H9 (cell line): ENCODE measurements at regions not wholly inside any gene's neighbourhood (a gene's known extent, or its start where the extent isn't known, plus 50 kb on each side); places are given as distances from the start of the nearest gene placed in this dataset.

ENCODE experiments used
- DNase-seq: peaks from one replicate; pipeline ENCODE4 v3.0.0-alpha.2; 2017
- H2AFZ ChIP-seq: one replicate; pipeline ENCODE4 v1.6.1; 2013; ENCODE audit warnings: mild to moderate bottlenecking, low read length, control low read depth, moderate library complexity
- H2AK5ac ChIP-seq: 2 replicates; pipeline ENCODE4 v1.6.1; 2013; ENCODE audit warnings: low read length, control low read depth, mixed read lengths; ENCODE audit not compliant: insufficient read length
- H2BK120ac ChIP-seq: one replicate; pipeline ENCODE4 v1.6.1; 2013; ENCODE audit warnings: low read depth, mild to moderate bottlenecking, low read length, control low read depth, inconsistent platforms; ENCODE audit not compliant: poor library complexity, severe bottlenecking
- H2BK12ac ChIP-seq: 2 replicates; pipeline ENCODE4 v1.6.1; 2013; ENCODE audit warnings: low read length, control low read depth, mixed read lengths, low read depth; ENCODE audit not compliant: insufficient read length
- H2BK15ac ChIP-seq: 2 replicates; pipeline ENCODE4 v1.6.1; 2013; ENCODE audit warnings: low read depth, low read length, control low read depth
- H2BK20ac ChIP-seq: one replicate; pipeline ENCODE4 v1.6.1; 2013; ENCODE audit warnings: low read depth, mild to moderate bottlenecking, low read length, control low read depth, inconsistent platforms; ENCODE audit not compliant: poor library complexity, severe bottlenecking
- H2BK5ac ChIP-seq: 2 replicates; pipeline ENCODE4 v1.6.1; 2013; ENCODE audit warnings: low read length, control low read depth, mixed read lengths; ENCODE audit not compliant: insufficient read length
- H3K14ac ChIP-seq: 2 replicates; pipeline ENCODE4 v1.6.1; 2013; ENCODE audit warnings: low read length, control low read depth; ENCODE audit not compliant: insufficient read depth
- H3K18ac ChIP-seq: 2 replicates; pipeline ENCODE4 v1.6.1; 2013; ENCODE audit warnings: low read depth, mild to moderate bottlenecking, mixed read lengths, low read length, control low read depth; ENCODE audit not compliant: insufficient read length
- H3K23ac ChIP-seq: 2 replicates; pipeline ENCODE4 v1.6.1; 2013; ENCODE audit warnings: low read length, control low read depth, mixed read lengths, low read depth; ENCODE audit not compliant: insufficient read length
- H3K23me2 ChIP-seq: 2 replicates; pipeline ENCODE4 v1.6.1; 2013; ENCODE audit warnings: low read depth, mild to moderate bottlenecking, mixed read lengths, low read length, control low read depth; ENCODE audit not compliant: insufficient read length, poor library complexity, severe bottlenecking
- H3K27ac ChIP-seq: 2 replicates; pipeline ENCODE4 v1.5.1; 2013; ENCODE audit warnings: low read length, control low read depth, mixed read lengths, low read depth; ENCODE audit not compliant: insufficient read length
- H3K27me3 ChIP-seq: 2 replicates; pipeline ENCODE4 v1.6.1; 2013; ENCODE audit warnings: low read length, control low read depth, inconsistent platforms; ENCODE audit not compliant: insufficient read depth
- H3K4ac ChIP-seq: 2 replicates; pipeline ENCODE4 v1.6.1; 2013; ENCODE audit warnings: low read depth, mild to moderate bottlenecking, control low read depth, inconsistent platforms, low read length, moderate library complexity
- H3K4me1 ChIP-seq: 2 replicates; pipeline ENCODE4 v1.6.1; 2013; ENCODE audit warnings: low read length, control low read depth, inconsistent platforms; ENCODE audit not compliant: insufficient read depth
- H3K4me2 ChIP-seq: 2 replicates; pipeline ENCODE4 v1.6.1; 2013; ENCODE audit warnings: low read length, control low read depth, mixed read lengths; ENCODE audit not compliant: insufficient read length, insufficient read depth
- H3K56ac ChIP-seq: 2 replicates; pipeline ENCODE4 v1.6.1; 2013; ENCODE audit warnings: low read depth, mild to moderate bottlenecking, mixed read lengths, low read length, control low read depth; ENCODE audit not compliant: insufficient read length
- H3K79me1 ChIP-seq: 2 replicates; pipeline ENCODE4 v1.6.1; 2013; ENCODE audit warnings: low read depth, mild to moderate bottlenecking, moderate library complexity, low read length, control low read depth, inconsistent platforms; ENCODE audit not compliant: insufficient read depth, poor library complexity, severe bottlenecking
- H3K79me2 ChIP-seq: 2 replicates; pipeline ENCODE4 v1.6.1; 2013; ENCODE audit warnings: low read length, control low read depth, inconsistent platforms; ENCODE audit not compliant: insufficient read depth
- H3K9ac ChIP-seq: 2 replicates; pipeline ENCODE4 v1.6.1; 2013; ENCODE audit warnings: low read length, control low read depth, mixed read lengths; ENCODE audit not compliant: insufficient read length; ENCODE audit errors: extremely low read depth
- H3K9me3 ChIP-seq: one replicate; pipeline ENCODE4 v1.6.1; 2013; ENCODE audit warnings: low read depth, low read length, inconsistent platforms; ENCODE audit not compliant: control insufficient read depth
- H3T11ph ChIP-seq: one replicate; pipeline ENCODE4 v1.6.1; 2013; ENCODE audit warnings: mild to moderate bottlenecking, low read length, control low read depth, inconsistent platforms
- H4K20me1 ChIP-seq: one replicate; pipeline ENCODE4 v1.6.1; 2013; ENCODE audit not compliant: control insufficient read depth, insufficient read length, insufficient read depth
- H4K5ac ChIP-seq: 2 replicates; pipeline ENCODE4 v1.6.1; 2013; ENCODE audit warnings: low read depth, mild to moderate bottlenecking, mixed read lengths, low read length, control low read depth; ENCODE audit not compliant: insufficient read length
- H4K8ac ChIP-seq: replicated peaks from 2 replicates; pipeline ENCODE4 v1.6.1; 2013; ENCODE audit warnings: low read length, control low read depth, mixed read lengths, low read depth; ENCODE audit not compliant: insufficient read length
- H4K91ac ChIP-seq: 2 replicates; pipeline ENCODE4 v1.6.1; 2013; ENCODE audit warnings: low read depth, mild to moderate bottlenecking, moderate library complexity, mixed read lengths, low read length, control low read depth; ENCODE audit not compliant: insufficient read length
- H3K27ac Mint-ChIP-seq, 3 experiments: 2 replicates in 2 of 3; 3 replicates in 1 of 3; pipeline ENCODE4 v1.8.0; 2020 to 2021; ENCODE audit warnings: mixed read lengths in 3 of 3, mild to moderate bottlenecking in 1 of 3, moderate library complexity in 1 of 3
- H3K27me3 Mint-ChIP-seq: 2 replicates; pipeline ENCODE4 v1.8.0; 2021; ENCODE audit warnings: low read depth, mild to moderate bottlenecking, moderate library complexity, mixed read lengths
- H3K36me3 Mint-ChIP-seq, 3 experiments: 2 replicates in 2 of 3; 3 replicates in 1 of 3; pipeline ENCODE4 v1.8.0; 2020 to 2021; ENCODE audit warnings: low read depth in 3 of 3, mixed read lengths in 3 of 3; ENCODE audit not compliant: insufficient read depth in 1 of 3
- H3K4me1 Mint-ChIP-seq, 2 experiments: 2 replicates each; pipeline ENCODE4 v1.8.0; 2020; ENCODE audit warnings: mixed read lengths in 2 of 2
- H3K4me3 Mint-ChIP-seq, 2 experiments: 2 replicates in 1 of 2; 3 replicates in 1 of 2; pipeline ENCODE4 v1.8.0; 2020 to 2021; ENCODE audit warnings: mild to moderate bottlenecking in 2 of 2, mixed read lengths in 2 of 2, moderate library complexity in 1 of 2
- H3K9me3 Mint-ChIP-seq, 2 experiments: 2 replicates in 1 of 2; 3 replicates in 1 of 2; pipeline ENCODE4 v1.8.0; 2020; ENCODE audit warnings: mild to moderate bottlenecking in 2 of 2, mixed read lengths in 2 of 2, moderate library complexity in 1 of 2
- WGBS: extraction: QIAGEN DNeasy Blood & Tissue Kit; methylation state at CpG from one replicate; pipeline ENCODE4 v1.1.7; 2013; ENCODE audit warnings: missing lambda C conversion rate, low lambda C conversion rate, mixed read lengths; ENCODE audit not compliant: insufficient read length; ENCODE audit errors: extremely low coverage; 5-methylcytosine and 5-hydroxymethylcytosine counted together
- TF ChIP-seq, protein P1 (sequence below): fragments of 200-600 bp; sonication (generic); conservative IDR thresholded peaks from 3 replicates; pipeline ENCODE4 v1.8.0; 2021; ENCODE audit warnings: antibody characterized with exemption, mild to moderate bottlenecking

DNA sequence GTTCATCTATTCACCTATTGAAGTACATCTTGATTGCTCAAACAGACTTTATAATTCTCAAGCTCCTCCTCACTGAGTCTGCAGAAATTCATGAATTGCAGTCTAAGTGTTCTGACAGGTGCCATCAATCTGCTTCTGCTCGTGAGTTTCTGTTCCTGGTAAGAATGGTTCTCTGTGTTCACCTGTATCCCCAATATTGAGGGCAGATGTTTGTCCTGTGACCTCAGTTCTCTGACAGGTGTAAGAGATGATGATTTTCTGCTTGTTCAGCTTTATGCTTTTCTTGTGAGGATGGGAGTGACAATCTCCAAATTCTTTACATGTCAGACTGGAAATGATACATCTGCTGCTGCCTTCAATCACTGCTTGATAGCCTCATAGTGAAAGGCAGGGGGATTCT lies 736.9 kb upstream of the COBL start:
- Histone ChIP-seq H4K91ac (no peak overlapping the region), H3K79me2 (no peaks in the 10 kb centered on the region), H3K4me2 (no peak overlapping the region), H3K27ac (no peak overlapping the region), H4K5ac (no peak overlapping the region), H3K18ac (no peak overlapping the region), H3K9me3 (no peaks in the 10 kb centered on the region), H3K14ac (no peak overlapping the region), H4K20me1 (no peaks in the 10 kb centered on the region), H3K23me2 (no peaks in the 10 kb centered on the region), H2BK120ac (no peak overlapping the region), H2BK15ac (no peak overlapping the region), H3K79me1 (no peaks in the 10 kb centered on the region), H3K4me1 (no peaks in the 10 kb centered on the region), H4K8ac (no peak overlapping the region), H3K4ac (no peak overlapping the region), H2BK5ac (no peak overlapping the region), H2AK5ac (no peak overlapping the region), H2BK20ac (no peak overlapping the region), H3K9ac (no peak overlapping the region), H3K56ac (no peak overlapping the region), H3K27me3 (no peaks in the 10 kb centered on the region), H3T11ph (no peak overlapping the region), H3K23ac (no peak overlapping the region), H2AFZ (no peak overlapping the region), H2BK12ac (no peak overlapping the region)
- no peak for DNase-seq
- Mint-ChIP-seq H3K4me3 (no peak overlapping the region), H3K9me3 (no peaks in the 10 kb centered on the region; a peak in 1 of 5 replicates), H3K36me3 (peaks cover 0 to 1% (median 0%) of the 10 kb centered on the region in 3 experiments; a peak in 2 of 7 replicates), H3K27me3 (no peaks in the 10 kb centered on the region; the same call in 1 of the 2 replicates), H3K27ac (no peak overlapping the region), H3K4me1 (no peaks in the 10 kb centered on the region)
- TF ChIP-seq, protein P1, sequence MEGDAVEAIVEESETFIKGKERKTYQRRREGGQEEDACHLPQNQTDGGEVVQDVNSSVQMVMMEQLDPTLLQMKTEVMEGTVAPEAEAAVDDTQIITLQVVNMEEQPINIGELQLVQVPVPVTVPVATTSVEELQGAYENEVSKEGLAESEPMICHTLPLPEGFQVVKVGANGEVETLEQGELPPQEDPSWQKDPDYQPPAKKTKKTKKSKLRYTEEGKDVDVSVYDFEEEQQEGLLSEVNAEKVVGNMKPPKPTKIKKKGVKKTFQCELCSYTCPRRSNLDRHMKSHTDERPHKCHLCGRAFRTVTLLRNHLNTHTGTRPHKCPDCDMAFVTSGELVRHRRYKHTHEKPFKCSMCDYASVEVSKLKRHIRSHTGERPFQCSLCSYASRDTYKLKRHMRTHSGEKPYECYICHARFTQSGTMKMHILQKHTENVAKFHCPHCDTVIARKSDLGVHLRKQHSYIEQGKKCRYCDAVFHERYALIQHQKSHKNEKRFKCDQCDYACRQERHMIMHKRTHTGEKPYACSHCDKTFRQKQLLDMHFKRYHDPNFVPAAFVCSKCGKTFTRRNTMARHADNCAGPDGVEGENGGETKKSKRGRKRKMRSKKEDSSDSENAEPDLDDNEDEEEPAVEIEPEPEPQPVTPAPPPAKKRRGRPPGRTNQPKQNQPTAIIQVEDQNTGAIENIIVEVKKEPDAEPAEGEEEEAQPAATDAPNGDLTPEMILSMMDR, result no peak
- WGBS, result no CpG with 5 or more reads among the region's 1 CpG
